Posterior cingulate gyrus (tissue), 11 donors: ENCODE measurements at regions not wholly inside any gene's neighbourhood (a gene's known extent, or its start where the extent isn't known, plus 50 kb on each side); places are given as distances from the start of the nearest gene placed in this dataset.

ENCODE experiments used
- DNase-seq, 10 donors: peaks; one replicate each; pipeline versions ENCODE4 v3.0.0 to v3.0.0-alpha.2; 2020 to 2021; ENCODE audit warnings: mixed read lengths in 3 of 10
- intact Hi-C: fragments of 100-400 bp; cut with DNase I; formaldehyde crosslinking; loops from one replicate; pipeline ENCODE4 v1.15.1; 2023

DNA sequence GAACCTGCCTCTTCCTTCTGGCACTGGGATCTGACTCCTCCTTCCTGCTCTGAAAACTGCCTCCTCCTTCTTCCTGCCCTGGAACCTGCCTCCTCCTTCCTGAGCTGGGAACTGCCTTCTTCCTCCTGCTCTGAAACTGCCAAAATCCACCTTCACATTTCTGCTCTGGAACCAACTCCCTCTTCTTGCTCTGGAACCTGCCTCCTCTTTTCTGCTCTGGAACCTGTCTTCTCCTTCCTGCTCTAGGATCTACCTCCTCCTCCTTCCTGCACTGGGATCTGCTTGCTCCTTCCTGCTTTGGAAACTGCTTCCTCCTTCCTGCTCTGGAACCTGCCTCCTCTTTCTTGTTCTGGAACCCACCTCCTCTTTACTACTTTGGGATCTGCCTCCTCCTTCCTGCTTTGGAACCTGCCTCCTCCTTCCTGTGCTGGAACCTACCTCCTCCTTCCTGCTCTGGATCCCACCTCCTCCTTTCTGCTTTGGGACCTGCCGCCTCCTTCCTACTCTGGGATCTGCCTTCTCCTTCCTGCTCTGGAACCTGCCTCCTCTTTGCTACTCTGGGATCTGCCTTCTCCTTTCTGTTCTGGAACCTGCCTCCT, 315.5 kb downstream of the PRL start:
- intact Hi-C loops: no loop called here
- no peak for DNase-seq

DNA sequence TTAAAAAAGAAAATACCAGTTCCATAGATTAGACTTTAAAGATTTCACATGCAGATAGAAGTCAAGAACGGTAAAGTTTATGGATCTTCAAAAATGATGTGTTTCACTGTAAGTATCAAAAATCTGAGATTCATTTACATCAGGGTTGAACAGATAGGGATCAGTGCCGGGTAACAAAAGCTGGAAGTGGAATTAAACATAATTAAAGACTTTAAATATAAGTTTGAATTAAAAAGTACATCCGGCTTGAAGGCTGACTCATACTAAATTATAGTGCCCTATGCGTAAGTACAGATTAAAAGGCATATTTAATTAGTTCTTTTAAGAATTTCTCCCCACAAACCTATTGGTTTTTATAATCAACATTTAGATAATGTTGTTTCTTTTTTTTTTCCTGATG, 312.7 kb downstream of the PRL start:
- DNase-seq: no peak
- intact Hi-C loops: no loop called here

DNA sequence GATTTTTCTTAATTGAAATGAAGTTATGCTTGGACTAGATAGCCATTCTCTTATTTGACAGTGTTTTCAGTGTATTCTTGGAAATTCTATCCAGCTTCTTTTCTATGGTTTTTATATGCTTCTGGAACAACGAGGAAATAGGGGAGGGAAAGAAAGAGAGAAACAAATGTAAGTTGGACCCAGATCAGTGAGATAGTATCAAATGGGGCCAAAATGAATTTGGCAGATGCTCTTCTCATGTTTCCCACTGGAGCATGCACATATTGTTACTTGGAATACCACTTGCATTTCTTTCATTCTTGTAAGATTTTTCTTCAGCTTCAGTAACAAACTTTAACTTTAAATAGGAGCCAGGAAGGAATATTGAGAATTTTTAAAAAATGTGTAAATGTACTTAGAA, 312.3 kb downstream of the PRL start:
- DNase-seq: no peak

DNA sequence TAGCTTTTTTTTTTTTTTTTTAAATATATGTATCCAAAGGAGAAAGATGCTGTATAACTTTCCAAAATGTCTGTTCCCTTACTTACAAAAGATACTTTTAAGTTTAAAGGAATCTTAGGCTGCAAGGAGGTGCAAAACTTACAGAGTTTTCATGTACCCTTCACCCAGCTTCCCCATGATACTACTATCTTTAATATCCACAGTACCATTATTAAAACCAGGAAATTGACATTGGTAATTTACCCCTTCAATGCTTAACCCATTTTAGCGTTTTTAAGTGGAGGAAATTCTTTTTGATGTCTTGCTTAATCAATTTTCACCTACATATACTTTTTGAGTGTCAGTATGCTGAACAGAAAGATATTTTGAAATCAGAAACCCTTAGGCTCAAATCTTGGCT, 310.9 kb downstream of the PRL start:
- DNase-seq: no peak
- intact Hi-C loops: no loop called here

More for the DNA sequence above, 312.3 kb downstream of the PRL start:
- intact Hi-C loops: no loop called here

DNA sequence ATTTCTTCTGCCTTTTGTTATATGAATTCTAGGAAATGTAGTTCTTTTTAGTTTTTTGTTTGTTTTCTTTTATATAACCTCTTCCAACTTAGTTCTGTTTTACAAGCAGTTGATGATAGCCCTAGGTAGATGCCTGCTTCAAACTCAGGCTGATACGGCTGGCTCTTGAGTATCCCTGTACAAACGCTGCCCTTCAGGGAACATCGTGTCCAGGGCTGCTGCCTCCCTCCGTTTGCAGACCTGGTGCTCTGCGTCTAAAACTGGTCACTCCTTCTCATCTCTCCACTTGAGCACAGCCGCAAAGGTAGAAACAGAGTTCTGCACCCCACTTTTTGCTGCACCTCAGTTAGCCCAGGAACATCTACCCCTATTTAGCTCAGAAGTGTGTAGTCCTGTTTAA, 310.1 kb downstream of the PRL start:
- no peak for DNase-seq
- intact Hi-C loops: no loop called here

DNA sequence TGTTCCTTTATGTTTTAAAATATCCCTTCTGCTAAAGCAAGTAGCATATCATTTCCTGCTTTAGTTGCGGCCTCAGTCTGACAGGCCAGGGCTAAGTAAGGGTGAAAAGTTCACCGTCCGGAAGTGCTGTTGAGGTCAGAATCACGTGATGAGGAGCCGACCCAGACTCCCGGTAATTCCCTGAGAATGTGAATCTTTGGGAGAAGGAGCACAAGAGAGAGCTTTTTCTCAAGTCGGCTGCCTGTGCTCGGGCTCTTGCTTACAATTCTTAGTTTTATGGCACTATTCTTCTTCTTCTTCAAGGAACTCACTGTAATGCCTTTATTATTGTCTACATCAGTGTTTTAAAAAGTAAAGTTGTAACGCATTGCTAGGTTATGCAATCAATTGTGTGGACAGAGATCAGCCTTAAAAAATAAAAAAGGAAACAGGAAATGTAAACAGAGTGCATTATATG, 309.3 kb downstream of the PRL start:
- intact Hi-C loops: no loop called here
- DNase-seq: no peak

DNA sequence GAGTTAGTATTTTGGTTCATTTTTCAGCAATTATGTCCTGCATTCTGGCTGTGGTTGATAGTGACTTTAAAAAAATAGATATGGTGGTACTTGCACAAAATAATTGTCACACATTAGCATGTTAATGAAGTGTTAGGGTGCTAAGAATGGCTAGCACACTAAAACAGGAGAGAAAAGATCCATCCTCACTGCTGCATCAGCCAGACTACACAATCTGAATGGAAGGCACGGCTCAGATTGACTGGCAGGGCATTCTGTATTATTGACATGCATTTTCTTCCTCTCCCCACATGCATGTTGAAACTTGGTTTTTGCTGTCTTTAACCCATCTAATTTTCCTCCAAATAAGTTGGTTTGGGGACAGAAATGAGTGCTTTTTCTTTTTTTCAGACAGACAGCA, 306.3 kb downstream of the PRL start:
- intact Hi-C loops: no loop called here
- no peak for DNase-seq

DNA sequence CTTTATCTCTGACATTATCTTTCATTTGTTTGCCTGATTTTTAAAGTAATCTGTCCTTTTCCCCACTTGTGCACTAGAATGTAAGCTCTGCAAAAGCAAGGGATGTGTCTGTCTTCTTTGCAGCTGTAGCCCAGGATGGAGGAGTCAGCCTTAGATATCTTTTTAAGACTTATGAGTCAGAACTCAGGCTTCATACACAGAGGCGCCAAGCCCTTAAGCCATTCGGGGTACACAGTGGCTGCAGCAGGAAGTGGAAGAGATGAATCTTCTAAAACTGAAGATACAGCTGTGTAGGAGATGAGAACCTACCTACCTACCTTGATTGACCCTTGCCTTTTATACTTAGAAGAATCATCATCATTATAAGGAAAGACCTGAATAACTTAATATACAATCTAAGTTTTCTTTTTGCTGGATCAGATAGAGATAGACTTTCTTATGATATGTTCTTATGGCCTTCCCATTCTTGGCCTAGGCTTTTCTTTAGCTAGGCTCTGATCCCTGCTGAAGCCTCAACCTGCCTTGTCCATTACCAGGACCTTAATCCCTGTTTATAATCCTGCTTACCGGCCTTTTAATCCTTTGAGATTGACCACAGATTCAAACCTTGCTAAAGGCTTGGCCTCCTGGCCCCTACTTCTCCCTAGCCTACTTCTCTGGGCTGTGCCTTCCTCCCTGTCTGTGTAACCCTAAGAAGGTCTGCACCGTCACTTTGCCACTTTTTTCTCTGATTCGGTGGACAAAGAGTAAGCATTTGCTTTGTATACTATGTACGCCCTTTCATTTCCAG, 304.5 kb downstream of the PRL start:
- intact Hi-C loops: no loop called here
- DNase-seq: no peak

DNA sequence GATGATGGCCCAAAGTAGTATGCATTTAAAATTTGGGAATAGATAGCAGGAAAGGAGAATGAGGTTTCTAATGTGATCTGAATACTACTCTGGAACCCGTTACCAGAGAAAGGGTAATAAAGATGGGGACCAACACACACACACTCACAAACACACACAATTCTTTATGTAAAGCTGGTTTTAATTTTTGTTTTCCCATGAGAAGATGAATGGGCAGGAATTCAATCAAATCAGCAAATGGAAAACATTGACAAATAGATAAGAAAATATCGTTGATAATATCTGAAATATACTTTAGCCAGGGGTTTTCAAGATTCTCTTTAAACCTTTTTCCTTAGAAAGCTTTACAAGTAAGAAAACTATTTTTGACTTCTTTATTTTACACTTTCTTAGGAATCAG, 303.0 kb downstream of the PRL start:
- DNase-seq: no peak
- intact Hi-C loops: no loop called here

DNA sequence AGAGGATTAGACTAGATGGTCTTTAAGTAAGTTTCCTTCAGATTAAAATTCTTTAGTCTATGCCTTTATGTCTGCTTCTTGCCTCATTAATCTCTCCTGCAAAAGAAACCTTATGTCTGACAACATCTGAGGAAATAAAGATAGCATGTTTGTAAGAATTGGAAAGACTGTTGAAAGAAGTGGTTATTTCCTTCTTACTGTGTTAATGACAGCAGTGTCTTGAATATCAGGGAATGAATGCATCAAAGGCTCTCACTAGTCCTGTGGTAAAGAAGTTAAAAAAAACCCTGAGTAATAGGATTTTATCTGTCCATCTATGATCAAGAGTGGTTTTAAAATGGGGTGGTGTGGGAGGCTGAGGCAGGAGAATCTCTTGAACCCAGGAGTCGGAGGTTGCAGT, 302.0 kb downstream of the PRL start:
- intact Hi-C loops: no loop called here

DNA sequence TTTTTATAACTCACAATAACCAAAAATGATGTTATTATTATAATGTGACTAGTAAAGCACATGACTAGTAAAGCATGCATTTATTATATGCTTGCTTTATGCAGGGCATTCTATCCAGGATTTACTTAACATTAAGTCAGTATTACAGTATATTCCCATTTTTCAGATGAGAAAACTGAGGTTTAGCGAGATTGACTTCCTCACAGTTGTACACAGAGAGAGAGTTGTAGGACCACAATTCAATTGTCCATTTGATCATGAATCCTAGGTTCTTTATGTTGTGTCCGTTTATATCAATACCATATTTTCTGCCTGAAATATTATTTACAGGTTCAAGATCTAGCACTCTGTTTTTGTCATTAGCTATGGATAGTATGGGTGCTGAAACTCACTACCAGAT, 301.5 kb downstream of the PRL start:
- intact Hi-C loops: no loop called here

More for the DNA sequence above, 302.0 kb downstream of the PRL start:
- no peak for DNase-seq

DNA sequence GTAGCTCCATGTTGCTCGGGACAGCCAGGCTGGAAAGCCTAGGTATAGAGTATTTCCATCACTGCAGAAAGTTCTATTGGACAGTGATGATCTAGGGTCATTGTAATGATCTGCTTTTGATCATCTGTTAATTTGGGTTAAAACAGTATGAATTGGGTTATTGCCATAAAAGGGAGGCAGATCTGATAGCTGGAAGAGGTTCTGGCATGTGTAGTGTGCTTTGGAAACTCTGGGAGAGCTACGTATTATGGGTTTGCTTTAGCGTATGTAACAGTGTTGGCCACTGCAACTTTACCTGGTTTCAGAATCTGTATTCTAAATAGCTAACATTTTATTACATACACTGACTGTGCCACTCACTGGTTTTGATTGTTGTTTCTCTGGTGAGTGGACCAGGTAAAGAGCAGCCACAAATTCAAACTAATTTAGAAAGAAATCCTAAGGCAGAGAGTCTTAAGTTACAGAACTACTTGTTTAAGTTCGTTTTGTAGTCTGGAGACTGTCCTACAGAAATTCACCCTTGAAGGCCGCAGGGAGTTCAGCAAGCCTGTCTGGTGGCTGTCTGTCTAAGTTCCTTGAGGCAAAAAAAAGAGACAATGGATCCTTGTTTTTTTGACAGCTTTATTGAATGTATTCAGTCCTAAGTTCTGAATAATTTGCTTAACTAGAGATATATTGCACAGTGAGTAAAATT, 300.3 kb downstream of the PRL start:
- intact Hi-C loops: no loop called here
- DNase-seq: no peak

More for the DNA sequence above, 301.5 kb downstream of the PRL start:
- DNase-seq: no peak

DNA sequence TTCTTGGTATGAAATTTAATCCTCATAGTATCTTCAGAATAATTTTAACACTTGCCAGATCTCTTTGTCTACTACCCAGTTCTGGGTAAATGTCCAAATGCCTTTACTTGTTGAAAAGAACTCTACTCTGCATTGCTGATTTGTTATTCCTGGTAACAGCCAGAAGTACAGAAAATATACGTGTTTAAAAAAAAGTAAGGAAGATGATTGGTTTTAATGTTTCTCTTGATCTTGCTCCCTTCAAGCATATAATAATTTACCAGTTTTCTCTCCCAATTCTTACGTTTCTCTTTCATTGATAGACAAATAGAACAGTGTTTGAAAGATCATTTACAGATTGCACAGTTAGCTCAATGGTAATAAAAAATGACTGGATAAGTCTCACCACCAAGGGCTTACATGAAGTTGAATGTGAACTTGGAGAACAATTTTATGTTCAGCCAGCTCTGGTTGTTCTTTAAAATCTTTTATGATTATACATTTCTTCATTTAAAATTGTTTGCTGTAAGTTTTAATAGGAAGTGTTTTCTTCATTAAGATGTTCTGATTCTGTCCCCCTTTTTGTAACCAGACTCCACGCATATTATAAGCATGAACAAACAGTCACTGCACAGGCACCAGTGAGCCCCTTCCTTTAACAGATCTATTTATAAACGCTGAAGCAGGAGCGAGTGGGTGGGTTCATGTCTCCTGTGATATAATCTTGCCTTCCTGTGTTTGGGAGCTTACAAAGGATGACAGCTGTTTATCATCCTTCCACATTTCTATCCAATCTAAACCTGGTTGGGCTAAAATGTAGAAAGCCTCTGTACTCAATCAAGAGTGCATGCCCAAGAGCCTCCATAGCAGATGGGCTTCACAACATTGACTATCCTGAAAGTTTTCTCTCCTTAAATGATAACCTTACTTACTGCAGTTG, 299.5 kb downstream of the PRL start:
- intact Hi-C loops: no loop called here
- DNase-seq: no peak

DNA sequence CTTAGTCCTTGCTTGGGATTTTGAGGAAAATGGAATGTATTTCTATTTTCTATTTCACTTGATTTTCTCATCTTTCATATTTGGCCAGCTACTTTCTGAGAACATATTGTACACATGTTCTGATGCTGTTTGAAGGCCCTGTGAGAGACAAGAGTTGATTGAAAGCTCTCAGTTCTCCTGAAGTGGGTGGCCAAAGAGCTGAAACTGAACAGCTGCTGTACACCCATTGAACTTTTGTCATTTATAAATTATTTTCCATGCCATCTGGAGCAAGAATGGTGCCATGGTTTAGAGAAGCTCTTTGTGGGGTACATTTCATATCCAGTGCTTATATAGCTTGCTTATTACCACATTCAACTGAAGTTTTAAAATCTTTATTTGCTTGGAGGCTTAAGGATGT, 298.3 kb downstream of the PRL start:
- intact Hi-C loops: no loop called here
- DNase-seq: no peak

DNA sequence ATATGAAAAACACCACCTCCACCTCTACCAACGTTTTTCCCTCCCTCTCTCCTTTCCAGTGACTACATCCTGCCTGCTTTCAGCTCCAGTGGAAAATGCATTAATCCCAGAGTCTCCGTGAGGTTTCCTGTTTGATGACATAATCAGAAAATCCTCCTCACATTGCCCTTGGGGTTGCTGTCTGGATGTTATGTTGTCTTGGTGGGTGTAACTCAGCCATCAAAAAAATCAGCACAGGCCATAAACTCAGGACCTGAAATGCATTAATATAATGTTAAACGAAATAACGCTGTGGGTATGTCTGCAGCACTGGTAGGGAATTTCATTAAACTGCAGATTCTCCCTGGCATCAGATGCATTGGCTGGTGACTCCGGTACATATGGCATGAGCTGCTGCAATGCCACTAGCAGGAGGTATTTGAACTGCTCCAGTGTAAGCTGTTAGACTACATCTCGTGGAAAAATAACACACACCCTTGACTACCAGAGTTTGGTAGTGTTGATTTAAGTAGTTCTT, 297.8 kb downstream of the PRL start:
- intact Hi-C loops: no loop called here
- no peak for DNase-seq

DNA sequence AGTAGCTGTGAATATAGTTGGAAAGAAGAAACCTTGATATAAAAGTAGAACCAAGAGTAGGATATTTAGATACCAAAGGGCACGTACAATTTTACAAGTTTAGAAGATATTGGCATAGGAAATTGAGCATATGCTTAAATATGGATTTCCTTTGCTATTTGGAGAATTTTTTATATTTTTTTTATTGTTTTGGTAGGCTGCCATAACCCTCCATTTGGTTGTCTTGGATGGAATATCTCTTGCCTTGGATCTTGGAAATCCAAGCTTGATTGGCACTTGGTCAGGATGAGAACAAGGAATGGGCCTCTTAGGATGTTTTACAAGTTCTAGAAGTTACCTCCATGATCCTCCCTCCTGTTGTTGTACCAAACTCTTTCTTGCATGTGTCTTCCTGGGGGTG, 297.1 kb downstream of the PRL start:
- intact Hi-C loops: no loop called here
- no peak for DNase-seq

DNA sequence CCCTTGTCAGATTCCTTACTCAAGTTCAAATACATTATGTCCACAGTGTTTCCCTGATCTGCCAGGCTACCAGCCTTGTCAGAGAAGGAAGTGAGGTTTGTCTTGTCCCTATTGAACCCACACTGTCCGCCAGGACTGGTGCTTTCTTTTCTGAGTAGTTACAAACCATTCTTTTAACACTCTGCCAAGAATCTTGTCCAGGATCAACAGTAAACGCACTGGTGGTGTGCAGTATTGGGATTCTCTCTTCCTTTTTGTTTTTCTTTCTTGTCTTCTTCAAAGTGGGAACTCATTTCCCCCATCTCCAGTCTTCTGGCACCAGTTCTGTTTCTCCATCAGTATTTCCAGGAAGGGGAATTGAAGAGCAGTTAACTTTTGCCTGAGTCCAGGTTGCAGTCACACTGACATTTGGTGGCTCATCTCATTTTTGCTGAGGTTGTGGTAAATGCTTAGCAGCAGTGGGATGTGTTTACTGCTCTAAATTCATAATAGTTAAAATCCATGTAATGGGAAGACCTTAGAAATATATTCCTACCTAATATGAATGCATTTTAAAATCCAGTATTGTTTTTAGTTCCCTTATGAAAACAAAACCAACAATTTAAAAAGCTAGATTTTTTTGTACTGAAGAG, 295.3 kb downstream of the PRL start:
- intact Hi-C loops: no loop called here
- DNase-seq: no peak

DNA sequence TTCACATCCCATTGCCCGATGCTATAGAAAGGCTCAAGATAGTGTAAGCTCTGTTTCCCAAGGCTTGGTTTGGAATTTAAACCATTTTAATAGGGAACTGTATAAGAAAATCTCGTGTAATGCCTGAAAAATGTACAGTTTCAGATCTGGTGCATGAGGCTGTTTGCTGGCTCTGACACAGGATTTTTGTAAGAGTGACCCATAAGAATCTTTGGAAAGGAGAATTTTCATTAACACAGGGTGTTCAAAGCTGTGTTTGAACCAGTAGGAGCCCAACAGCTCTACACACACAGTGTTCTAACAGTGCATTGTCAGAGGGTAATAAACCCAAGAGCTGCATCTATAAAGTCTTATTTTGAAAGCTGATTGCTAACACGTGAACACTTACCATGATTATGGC, 293.5 kb downstream of the PRL start:
- intact Hi-C loops: no loop called here
- DNase-seq: no peak

DNA sequence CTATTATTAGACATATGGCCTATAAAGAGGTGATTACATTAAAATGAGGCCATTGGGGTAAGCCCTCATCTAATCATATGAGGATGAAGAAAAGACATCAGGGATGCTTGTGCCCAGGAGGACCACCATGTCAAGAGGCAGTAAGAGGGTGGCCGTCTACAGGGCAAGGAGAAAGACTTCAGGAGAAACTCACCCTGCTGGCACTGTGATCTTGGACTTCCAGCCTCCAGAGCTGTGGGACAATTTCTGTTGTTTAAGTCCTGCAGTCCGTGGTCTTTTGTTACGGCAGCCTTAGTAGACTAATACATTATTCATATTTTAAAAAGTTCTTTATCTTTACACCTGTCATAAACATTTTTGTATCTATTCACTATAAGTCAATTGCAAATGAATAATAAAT, 290.0 kb downstream of the PRL start:
- no peak for DNase-seq
- intact Hi-C loops: no loop called here

DNA sequence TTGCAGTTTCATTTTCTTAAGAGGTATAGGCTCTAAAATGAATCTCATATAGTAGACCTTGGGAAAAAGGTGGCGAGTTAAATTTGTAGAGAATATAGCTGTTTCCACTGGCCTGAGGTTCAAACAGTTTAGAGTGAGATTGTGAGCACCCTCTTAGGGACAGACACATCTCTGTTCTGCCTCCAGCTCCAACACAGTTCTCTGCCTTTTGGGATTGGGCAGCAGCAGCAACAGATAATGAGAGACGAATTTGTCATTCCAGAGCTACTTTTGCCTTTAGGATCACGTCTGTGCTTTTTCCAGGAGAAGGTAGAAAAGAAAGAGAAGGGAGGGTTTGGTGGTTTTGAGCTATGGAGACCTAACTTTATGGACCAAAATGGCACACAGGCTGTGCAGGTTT, 289.4 kb downstream of the PRL start:
- intact Hi-C loops: no loop called here
- no peak for DNase-seq
